ENCODE measurements at regions not wholly inside any gene's neighbourhood (a gene's known extent, or its start where the extent isn't known, plus 50 kb on each side); places are given as distances from the start of the nearest gene placed in this dataset.

- Mint-ChIP-seq H3K4me3 (no peak overlapping the region), H3K4me1 (ENCODE audit: low read depth) (no peaks in the 10 kb centered on the region), H3K27me3 (ENCODE audit: low read depth) (peaks cover 3% of the 10 kb centered on the region), H3K9me3 (peaks cover 4% of the 10 kb centered on the region), H3K36me3 (ENCODE audit: insufficient read depth) (no peaks in the 10 kb centered on the region)
- no peak for DNase-seq
- ATAC-seq = no peak
Measured at GRCh38 chr9:18127499-18127875, 346.5 kb upstream of the ADAMTSL1 start.

- H3K9me3 Mint-ChIP-seq = peaks cover 7% of the 10 kb centered on the region
Measured at GRCh38 chr9:18129809-18130334, 344.1 kb upstream of the ADAMTSL1 start.

GRCh38 chr9:18136354-18136994, 337.5 kb upstream of the ADAMTSL1 start:
- Mint-ChIP-seq H3K36me3 (ENCODE audit: insufficient read depth) (no peaks in the 10 kb centered on the region), H3K9me3 (peaks cover 15% of the 10 kb centered on the region), H3K4me3 (no peak overlapping the region), H3K4me1 (ENCODE audit: low read depth) (no peaks in the 10 kb centered on the region), H3K27me3 (ENCODE audit: low read depth) (no peaks in the 10 kb centered on the region)
- DNase-seq = no peak
- no peak for ATAC-seq

More at GRCh38 chr9:18129809-18130334, 344.1 kb upstream of the ADAMTSL1 start:
- ATAC-seq = no peak
- H3K4me3 Mint-ChIP-seq = no peak overlapping the region
- H3K4me1 Mint-ChIP-seq (ENCODE audit: low read depth) = no peaks in the 10 kb centered on the region
- peaks cover 2% of the 10 kb centered on the region for H3K27me3 Mint-ChIP-seq (ENCODE audit: low read depth)
- DNase-seq = no peak
- no peaks in the 10 kb centered on the region for H3K36me3 Mint-ChIP-seq (ENCODE audit: insufficient read depth)

- Mint-ChIP-seq H3K36me3 (ENCODE audit: insufficient read depth) (no peaks in the 10 kb centered on the region), H3K4me1 (ENCODE audit: low read depth) (no peaks in the 10 kb centered on the region), H3K4me3 (no peak overlapping the region), H3K9me3 (peaks cover 8% of the 10 kb centered on the region), H3K27me3 (ENCODE audit: low read depth) (no peaks in the 10 kb centered on the region)
- no peak for ATAC-seq
- DNase-seq = no peak
Measured at GRCh38 chr9:18137815-18138214, 336.1 kb upstream of the ADAMTSL1 start.

GRCh38 chr9:18138656-18139055, 335.3 kb upstream of the ADAMTSL1 start:
- H3K27me3 Mint-ChIP-seq (ENCODE audit: low read depth) = no peaks in the 10 kb centered on the region
- no peaks in the 10 kb centered on the region for H3K4me1 Mint-ChIP-seq (ENCODE audit: low read depth)
- H3K36me3 Mint-ChIP-seq (ENCODE audit: insufficient read depth) = no peaks in the 10 kb centered on the region
- ATAC-seq (no peak), DNase-seq (no peak)
- H3K9me3 Mint-ChIP-seq = peaks cover 8% of the 10 kb centered on the region
- H3K4me3 Mint-ChIP-seq = no peak overlapping the region

GRCh38 chr9:18141681-18142080, 332.3 kb upstream of the ADAMTSL1 start:
- Mint-ChIP-seq H3K36me3 (ENCODE audit: insufficient read depth) (no peaks in the 10 kb centered on the region), H3K27me3 (ENCODE audit: low read depth) (no peaks in the 10 kb centered on the region), H3K4me3 (no peak overlapping the region), H3K9me3 (peaks cover 3% of the 10 kb centered on the region), H3K4me1 (ENCODE audit: low read depth) (no peaks in the 10 kb centered on the region)
- DNase-seq (no peak), ATAC-seq (no peak)

- Mint-ChIP-seq H3K4me3 (no peak overlapping the region), H3K27me3 (ENCODE audit: low read depth) (no peaks in the 10 kb centered on the region), H3K36me3 (ENCODE audit: insufficient read depth) (no peaks in the 10 kb centered on the region), H3K9me3 (peaks cover 3% of the 10 kb centered on the region), H3K4me1 (ENCODE audit: low read depth) (no peaks in the 10 kb centered on the region)
- DNase-seq = no peak
- ATAC-seq = no peak
Measured at GRCh38 chr9:18143073-18143745, 330.7 kb upstream of the ADAMTSL1 start.

GRCh38 chr9:18146329-18146728, 327.6 kb upstream of the ADAMTSL1 start:
- no peaks in the 10 kb centered on the region for H3K36me3 Mint-ChIP-seq (ENCODE audit: insufficient read depth)
- ATAC-seq = no peak
- no peaks in the 10 kb centered on the region for H3K27me3 Mint-ChIP-seq (ENCODE audit: low read depth)
- no peak for DNase-seq
- H3K4me3 Mint-ChIP-seq = no peak overlapping the region
- H3K9me3 Mint-ChIP-seq = no peaks in the 10 kb centered on the region
- no peaks in the 10 kb centered on the region for H3K4me1 Mint-ChIP-seq (ENCODE audit: low read depth)

GRCh38 chr9:18149471-18150011, 324.4 kb upstream of the ADAMTSL1 start:
- Mint-ChIP-seq H3K4me3 (no peak overlapping the region), H3K27me3 (ENCODE audit: low read depth) (no peaks in the 10 kb centered on the region), H3K4me1 (ENCODE audit: low read depth) (no peaks in the 10 kb centered on the region), H3K36me3 (ENCODE audit: insufficient read depth) (no peaks in the 10 kb centered on the region), H3K9me3 (no peaks in the 10 kb centered on the region)
- DNase-seq (no peak), ATAC-seq (no peak)

GRCh38 chr9:18154661-18155060, 319.3 kb upstream of the ADAMTSL1 start:
- no peak for ATAC-seq
- H3K9me3 Mint-ChIP-seq = peaks cover 3% of the 10 kb centered on the region
- H3K4me1 Mint-ChIP-seq (ENCODE audit: low read depth) = no peaks in the 10 kb centered on the region
- DNase-seq = no peak
- H3K27me3 Mint-ChIP-seq (ENCODE audit: low read depth) = no peaks in the 10 kb centered on the region
- no peak overlapping the region for H3K4me3 Mint-ChIP-seq
- no peaks in the 10 kb centered on the region for H3K36me3 Mint-ChIP-seq (ENCODE audit: insufficient read depth)

- Mint-ChIP-seq H3K4me3 (no peak overlapping the region), H3K36me3 (ENCODE audit: insufficient read depth) (no peaks in the 10 kb centered on the region), H3K9me3 (peaks cover 3% of the 10 kb centered on the region), H3K27me3 (ENCODE audit: low read depth) (no peaks in the 10 kb centered on the region), H3K4me1 (ENCODE audit: low read depth) (no peaks in the 10 kb centered on the region)
- ATAC-seq (no peak), DNase-seq (no peak)
Measured at GRCh38 chr9:18159254-18159653, 314.7 kb upstream of the ADAMTSL1 start.

GRCh38 chr9:18163146-18163545, 310.8 kb upstream of the ADAMTSL1 start:
- Mint-ChIP-seq H3K27me3 (ENCODE audit: low read depth) (no peaks in the 10 kb centered on the region), H3K9me3 (peaks cover 3% of the 10 kb centered on the region), H3K4me1 (ENCODE audit: low read depth) (no peaks in the 10 kb centered on the region), H3K36me3 (ENCODE audit: insufficient read depth) (no peaks in the 10 kb centered on the region), H3K4me3 (no peak overlapping the region)
- no peak for ATAC-seq
- no peak for DNase-seq

GRCh38 chr9:18167733-18168132, 306.2 kb upstream of the ADAMTSL1 start:
- Mint-ChIP-seq H3K27me3 (ENCODE audit: low read depth) (peaks cover 2% of the 10 kb centered on the region), H3K4me1 (ENCODE audit: low read depth) (no peaks in the 10 kb centered on the region), H3K4me3 (no peak overlapping the region), H3K36me3 (ENCODE audit: insufficient read depth) (no peaks in the 10 kb centered on the region), H3K9me3 (peaks cover 4% of the 10 kb centered on the region)
- ATAC-seq (no peak), DNase-seq (no peak)

- Mint-ChIP-seq H3K36me3 (ENCODE audit: insufficient read depth) (no peaks in the 10 kb centered on the region), H3K4me3 (no peak overlapping the region), H3K4me1 (ENCODE audit: low read depth) (no peaks in the 10 kb centered on the region), H3K9me3 (peaks cover 4% of the 10 kb centered on the region), H3K27me3 (ENCODE audit: low read depth) (peaks cover 2% of the 10 kb centered on the region)
- no peak for DNase-seq
- no peak for ATAC-seq
Measured at GRCh38 chr9:18173923-18174322, 300.0 kb upstream of the ADAMTSL1 start.

- DNase-seq = no peak
- no peaks in the 10 kb centered on the region for H3K9me3 Mint-ChIP-seq
- no peaks in the 10 kb centered on the region for H3K36me3 Mint-ChIP-seq (ENCODE audit: insufficient read depth)
- no peak for ATAC-seq
- no peak overlapping the region for H3K4me3 Mint-ChIP-seq
- no peaks in the 10 kb centered on the region for H3K4me1 Mint-ChIP-seq (ENCODE audit: low read depth)
- no peaks in the 10 kb centered on the region for H3K27me3 Mint-ChIP-seq (ENCODE audit: low read depth)
Measured at GRCh38 chr9:18182636-18183035, 291.3 kb upstream of the ADAMTSL1 start.

Measured in activated T-cell treated with anti-CD3 and anti-CD28 coated beads, Interleukin-2, amount 50 U/mL, for 4 hours (primary cell).